ENCODE measurements at regions not wholly inside any gene's neighbourhood (a gene's known extent, or its start where the extent isn't known, plus 50 kb on each side); places are given as distances from the start of the nearest gene placed in this dataset.
A peak's percentile ranks its signal among the peaks of the same experiment; 100 is the strongest.

- DNase-seq (ENCODE audit: low spot score): peak; percentile 30
These were observed 279.6 kb upstream of the PLET1 start for GRCh38 chr11:112540261-112540660.

DNA sequence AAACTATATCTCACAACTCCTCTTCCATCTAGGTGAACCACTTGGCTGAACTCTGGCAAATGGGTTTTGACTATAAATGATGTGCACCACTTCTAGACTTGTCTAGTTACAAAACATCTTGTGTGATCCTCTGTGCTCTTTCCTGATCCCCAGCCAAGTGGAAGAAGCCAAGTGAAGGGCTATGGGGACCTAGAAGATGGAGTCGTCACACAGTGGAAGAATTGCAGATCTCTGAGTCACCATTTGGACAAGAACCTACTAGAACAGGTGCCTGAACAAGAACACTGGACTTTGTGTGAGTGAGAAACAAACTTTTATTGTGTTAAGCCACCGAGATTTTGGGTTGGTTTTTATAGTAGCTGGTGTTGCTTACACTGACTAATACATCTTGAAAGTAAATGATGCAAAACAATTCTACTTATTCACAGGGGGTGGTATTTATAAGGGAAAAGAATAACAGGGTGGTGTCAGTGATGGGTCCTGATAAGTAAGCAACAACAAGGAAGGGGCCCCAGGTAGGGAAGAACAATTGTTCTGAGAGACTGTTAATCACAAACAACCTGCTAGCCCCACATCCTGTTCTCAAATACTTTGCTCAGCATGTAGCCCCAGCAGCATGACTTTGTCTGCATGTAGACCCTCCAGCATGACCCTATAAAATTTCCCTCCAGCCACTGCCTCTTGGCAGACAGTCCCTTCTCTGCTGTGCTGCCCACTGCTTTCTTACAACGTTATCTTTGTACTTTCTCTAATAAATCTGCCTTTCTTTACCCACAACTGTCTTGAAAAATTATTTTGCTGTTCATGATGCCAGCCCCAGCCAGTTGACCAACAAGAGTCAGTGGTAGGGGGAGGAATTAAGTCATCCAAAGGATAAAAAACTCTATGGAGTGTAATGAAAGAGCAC lies 280.7 kb upstream of the PLET1 start:
- DNase-seq (ENCODE audit: low spot score): no peak

GRCh38 chr11:112542479-112542878 lies 281.8 kb upstream of the PLET1 start:
- DNase-seq (ENCODE audit: low spot score): peak; percentile 39

DNA sequence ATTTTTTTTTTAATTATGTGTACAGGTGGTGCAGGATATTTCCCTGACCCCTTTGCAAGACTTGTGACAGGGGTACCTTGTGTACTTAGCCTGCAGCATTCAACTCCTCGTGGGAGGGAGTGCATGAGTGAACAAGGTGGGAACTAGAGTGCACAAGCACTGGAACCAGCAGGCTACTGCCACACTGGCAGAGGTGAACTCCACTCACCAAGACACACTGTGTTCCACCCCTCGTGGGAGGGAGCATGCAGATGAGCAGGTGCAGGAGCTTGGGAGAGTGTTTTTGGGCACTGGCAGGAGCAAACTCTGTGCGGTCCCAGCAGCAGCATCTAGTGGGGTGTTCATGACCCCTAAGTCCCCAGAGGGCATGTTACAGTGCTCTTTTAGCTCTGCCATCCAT lies 282.7 kb upstream of the PLET1 start:
- DNase-seq (ENCODE audit: low spot score): no peak

GRCh38 chr11:112548641-112549040 lies 288.0 kb upstream of the PLET1 start:
- no peak for DNase-seq (ENCODE audit: low spot score)

- DNase-seq (ENCODE audit: low spot score): no peak
These were observed 292.6 kb upstream of the PLET1 start for GRCh38 chr11:112553205-112553731.

GRCh38 chr11:112554586-112554985 lies 293.9 kb upstream of the PLET1 start:
- no peak for DNase-seq (ENCODE audit: low spot score)

DNA sequence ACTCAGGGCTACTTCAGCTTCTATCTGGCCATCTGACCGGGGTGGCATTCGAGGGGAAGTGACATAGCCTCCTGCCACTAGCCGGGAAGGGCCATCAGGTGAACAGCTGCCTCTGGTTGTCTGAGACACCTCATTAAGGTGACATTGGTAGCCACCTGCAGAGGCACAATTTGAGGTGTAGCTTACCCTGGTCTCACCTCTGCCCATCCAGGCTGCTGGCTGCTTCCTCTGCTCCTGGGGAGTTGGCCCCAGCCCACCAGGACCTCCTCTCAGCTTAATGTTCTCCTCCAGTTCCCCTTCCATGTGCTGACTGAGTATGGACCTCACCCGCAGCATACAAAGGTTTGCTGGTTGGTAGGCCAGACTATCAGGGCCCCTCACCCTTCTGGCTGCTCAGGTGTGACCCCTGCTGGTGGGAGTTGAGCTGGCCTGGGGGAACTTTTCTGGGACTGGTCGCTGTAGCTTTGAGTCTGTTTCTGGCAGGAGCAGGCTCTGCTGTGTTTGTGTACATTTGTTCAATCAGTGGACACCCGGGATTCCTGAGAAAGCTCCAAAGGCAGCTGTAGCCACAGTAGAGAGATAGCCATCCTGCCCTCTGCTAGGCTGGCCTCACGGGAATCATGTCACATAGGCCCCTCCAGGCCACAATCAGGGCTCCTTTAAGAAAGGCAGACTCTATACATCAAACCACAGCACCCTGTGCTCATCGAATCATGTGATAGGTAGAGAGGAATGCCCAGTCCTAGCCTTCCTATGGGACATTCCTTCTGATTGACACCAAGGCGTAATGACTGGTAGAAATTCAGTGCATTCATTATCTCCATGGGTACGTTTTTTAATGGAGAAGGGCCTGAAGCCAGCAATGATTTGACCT lies 295.1 kb upstream of the PLET1 start:
- DNase-seq (ENCODE audit: low spot score): peak; percentile 42

- DNase-seq (ENCODE audit: low spot score): no peak
These were observed 298.0 kb upstream of the PLET1 start for GRCh38 chr11:112558691-112559090.

DNA sequence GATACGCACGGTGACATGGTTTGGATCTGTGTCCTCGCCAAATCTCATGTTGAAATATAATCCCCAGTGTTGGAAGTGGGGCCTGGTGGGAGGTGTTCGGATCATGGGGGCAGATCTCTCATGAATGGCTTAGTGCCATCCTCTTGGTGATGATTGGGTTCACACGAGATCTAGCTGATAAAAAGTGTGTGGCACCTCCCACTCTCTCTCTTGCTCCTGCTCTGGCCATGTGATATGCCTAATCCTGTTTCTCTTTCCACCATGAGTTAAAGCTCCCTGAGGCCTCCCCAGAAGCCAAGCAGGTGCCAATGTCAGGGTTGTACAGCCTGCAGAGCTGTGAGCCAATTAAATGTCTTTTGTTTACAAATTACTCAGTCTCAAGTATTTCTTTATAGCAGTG lies 303.1 kb upstream of the PLET1 start:
- no peak for DNase-seq (ENCODE audit: low spot score)

GRCh38 chr11:112564228-112564955 lies 303.7 kb upstream of the PLET1 start:
- peak; percentile 34 for DNase-seq (ENCODE audit: low spot score)

- DNase-seq (ENCODE audit: low spot score): no peak
These were observed 304.9 kb upstream of the PLET1 start for GRCh38 chr11:112565551-112565950.

GRCh38 chr11:112566124-112566523 lies 305.5 kb upstream of the PLET1 start:
- DNase-seq (ENCODE audit: low spot score): no peak

DNA sequence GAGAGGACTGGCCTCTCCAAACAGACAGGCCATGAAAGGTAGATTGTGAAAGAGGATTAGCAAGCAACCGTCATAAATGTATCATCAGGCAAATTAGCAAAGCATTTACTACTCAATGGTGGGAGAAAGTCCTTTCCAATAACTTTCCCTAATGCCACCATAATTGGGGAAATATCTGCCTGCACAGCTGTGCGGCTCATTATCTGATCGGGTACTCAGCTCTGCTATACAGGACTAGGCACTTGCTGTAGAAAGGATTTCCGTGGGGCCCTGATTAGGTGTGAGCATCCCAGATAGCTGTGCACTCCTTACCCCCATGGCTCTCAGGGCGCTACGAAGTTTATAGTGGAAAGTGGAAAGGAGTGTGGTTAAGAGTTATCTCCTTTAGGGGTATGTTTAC lies 309.7 kb upstream of the PLET1 start:
- DNase-seq (ENCODE audit: low spot score): no peak

DNA sequence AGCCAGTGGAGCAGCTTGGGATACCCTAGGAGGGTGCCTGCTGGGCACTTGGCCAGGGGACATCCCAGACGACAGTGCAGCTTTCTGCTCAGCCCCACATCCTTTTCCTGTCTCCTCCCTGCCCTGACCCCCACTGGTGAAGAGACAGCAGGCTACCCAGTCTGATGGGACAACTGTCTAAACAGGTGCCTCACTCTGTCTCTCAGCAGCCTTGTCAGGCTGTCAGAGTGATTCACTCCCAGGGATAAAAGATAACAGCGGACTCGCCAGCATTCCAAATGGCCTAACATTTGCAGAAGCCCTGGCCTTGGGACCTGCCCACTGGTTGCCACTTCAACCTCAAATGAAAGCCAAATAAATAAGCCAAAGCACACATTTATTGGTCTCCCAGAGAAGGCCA lies 318.6 kb upstream of the PLET1 start:
- no peak for DNase-seq (ENCODE audit: low spot score)

DNA sequence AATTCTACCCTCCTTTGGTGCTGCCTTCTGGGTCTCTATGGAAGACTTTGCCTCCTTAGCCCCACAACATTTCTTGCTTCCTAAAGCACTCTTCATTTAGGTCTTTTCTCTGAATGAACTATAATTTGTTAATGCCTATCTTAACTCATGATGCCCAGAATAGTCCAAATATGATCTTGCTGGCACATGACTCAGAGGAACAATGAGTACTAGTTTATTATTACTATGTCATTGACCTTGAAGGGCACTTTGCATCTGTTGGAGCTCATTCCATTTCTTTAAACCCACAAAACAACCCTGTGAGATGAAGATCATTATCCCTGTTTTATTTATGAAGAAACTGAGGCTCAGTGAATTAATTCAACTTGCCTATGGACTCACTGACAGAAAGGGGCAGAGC lies 320.2 kb upstream of the PLET1 start:
- DNase-seq (ENCODE audit: low spot score): no peak

DNA sequence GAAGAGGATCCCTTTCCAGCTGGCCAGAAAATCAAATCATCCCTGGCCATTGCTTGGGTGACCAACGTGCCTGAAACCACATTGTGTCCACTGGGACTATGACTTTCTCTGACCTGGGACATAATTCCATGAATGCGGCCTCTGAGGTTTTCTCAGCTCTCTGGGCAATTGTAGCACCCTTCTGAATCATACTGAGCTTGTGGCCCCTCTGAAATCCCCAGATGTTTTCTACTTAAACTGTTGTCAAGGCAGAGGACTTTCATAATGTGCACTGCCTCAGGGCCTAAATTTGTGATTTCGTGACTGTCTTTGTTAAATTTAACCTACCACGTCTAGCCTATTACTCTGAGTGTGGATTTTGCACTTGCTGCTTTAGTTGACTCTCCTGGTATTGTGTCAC lies 321.1 kb upstream of the PLET1 start:
- no peak for DNase-seq (ENCODE audit: low spot score)

DNA sequence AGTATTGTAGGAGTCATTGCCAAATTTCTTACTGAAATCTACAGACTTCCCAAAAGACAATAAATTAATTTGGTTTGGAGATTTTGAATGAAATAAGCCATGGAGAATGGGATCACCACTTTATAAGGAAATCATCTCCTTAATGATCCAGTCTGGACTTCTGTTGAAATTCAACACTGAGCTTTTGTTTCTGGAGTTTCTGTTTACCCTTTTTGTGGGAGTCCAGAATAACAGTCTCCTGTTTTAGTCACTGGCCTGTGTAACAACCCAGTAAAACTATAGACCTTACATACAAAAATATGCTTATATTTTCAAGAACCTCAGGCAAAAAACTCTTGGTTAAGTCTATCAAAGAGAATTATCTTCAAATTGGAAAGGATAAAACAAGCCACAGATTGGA lies 321.7 kb upstream of the PLET1 start:
- no peak for DNase-seq (ENCODE audit: low spot score)

DNA sequence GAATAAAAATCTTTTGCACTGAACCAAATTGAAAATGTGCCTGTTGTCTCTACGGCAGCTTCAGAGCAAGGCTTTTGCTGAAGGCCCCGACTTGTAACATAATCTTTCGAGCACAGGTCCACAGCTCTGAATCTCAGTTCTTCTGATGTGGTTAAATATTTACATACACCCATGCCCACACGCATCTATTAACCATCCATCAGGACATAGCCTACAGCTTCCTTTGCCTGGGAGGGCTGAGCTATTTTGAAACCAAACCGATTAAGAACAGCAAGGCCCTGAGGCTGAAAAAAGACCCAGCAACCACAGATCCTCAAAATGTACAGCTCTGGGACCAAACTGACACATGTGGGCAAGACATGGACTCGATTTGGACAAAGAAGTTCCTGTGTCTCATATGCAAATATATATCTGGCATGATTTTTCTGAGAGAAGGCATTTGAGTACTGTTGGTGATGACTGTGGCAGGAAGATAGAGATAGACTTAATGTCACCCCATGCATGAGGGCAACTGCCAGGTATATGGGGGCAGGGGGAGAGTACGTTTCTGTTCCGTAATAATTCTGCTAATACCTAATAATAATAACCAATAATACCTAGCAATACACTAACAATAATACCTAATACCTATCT lies 322.7 kb upstream of the PLET1 start:
- no peak for DNase-seq (ENCODE audit: low spot score)

- DNase-seq (ENCODE audit: low spot score): peak; percentile 9
These were observed 324.0 kb upstream of the PLET1 start for GRCh38 chr11:112584672-112585071.

DNA sequence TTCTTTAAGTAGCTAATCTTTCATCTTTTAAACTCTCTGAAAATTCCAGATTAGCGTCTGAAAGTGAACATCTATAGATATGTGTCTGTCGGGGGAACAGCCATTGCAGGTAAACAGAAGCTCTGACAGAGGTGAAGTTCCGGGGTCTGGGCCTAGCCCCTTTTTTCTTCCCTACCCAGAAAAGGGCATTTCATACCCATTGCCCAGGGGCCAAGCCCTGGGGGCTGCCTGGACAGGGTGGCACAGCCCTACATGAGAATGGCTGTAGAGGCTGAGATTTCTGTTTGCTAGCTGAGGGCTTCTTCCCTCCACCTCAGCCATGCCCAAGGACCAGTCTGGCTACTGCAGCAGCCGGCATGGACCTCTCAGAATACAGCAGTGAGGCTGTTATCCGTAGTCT lies 327.0 kb upstream of the PLET1 start:
- no peak for DNase-seq (ENCODE audit: low spot score)

DNA sequence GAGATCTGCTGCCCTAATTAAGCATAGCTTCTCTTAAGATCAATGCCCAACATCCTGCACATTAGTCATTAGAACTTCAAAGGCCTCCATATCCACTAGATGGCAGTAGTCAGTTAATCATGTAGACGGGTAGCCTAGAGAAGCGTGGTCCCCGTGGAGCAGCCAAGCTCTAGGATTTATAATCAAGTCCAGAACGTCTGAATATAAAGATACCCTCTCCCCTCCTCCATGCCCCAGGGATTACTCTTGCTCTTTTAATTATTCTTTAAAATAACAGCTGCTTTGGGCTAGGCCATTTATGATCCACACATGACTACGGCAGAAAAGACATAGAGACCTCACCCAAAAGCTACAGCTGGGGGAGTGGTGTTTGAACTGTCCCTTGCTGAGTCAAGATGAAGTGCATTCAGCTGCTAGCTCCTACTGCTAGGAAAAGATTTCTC lies 327.6 kb upstream of the PLET1 start:
- peak; percentile 78 for DNase-seq (ENCODE audit: low spot score)
